IMR-90 (cell line): ENCODE measurements at regions not wholly inside any gene's neighbourhood (a gene's known extent, or its start where the extent isn't known, plus 50 kb on each side); places are given as distances from the start of the nearest gene placed in this dataset.

Experiments
- ATAC-seq: fragments of 200-7000 bp; cut with Tn5 transposase; 2 replicates; pipeline ENCODE4 v1.9.1; 2020; ENCODE audit warnings: low read depth, mild to moderate bottlenecking, moderate library complexity
- BruUV-seq: library from RNA; stranded (reverse); fragments of 400-500 nt; replicated peaks from 2 replicates; lab custom pipeline; 2021; lab: Mats Ljungman, UMichigan
- CTCF ChIA-PET: fragments of 300-600 bp; formaldehyde crosslinking; extraction: SDS; loops from one replicate; lab custom pipeline; 2021; ENCODE audit warnings: antibody characterized with exemption; lab: Yijun Ruan, JAX
- POLR2A ChIA-PET: fragments of 300-600 bp; sonication (Branson Sonifier 250); formaldehyde crosslinking; loops from one replicate; lab custom pipeline; 2022; ENCODE audit warnings: antibody characterized with exemption; ENCODE audit not compliant: unreplicated experiment; lab: Charles Lee
- DNase-seq: peaks from one replicate; pipeline ENCODE4 v3.0.0; 2013
- H2AFZ ChIP-seq: replicated peaks from 2 replicates; pipeline ENCODE3; 2013; ENCODE audit warnings: low read length, mild to moderate bottlenecking; ENCODE audit not compliant: poor library complexity
- H2AK5ac ChIP-seq: 2 replicates; pipeline ENCODE4 v1.6.1; 2013; ENCODE audit warnings: low read depth, low read length, inconsistent platforms
- H2AK9ac ChIP-seq: replicated peaks from 2 replicates; pipeline ENCODE3; 2013; ENCODE audit warnings: mild to moderate bottlenecking, low read depth, low read length, moderate library complexity; ENCODE audit not compliant: poor library complexity
- H2BK120ac ChIP-seq: 2 replicates; pipeline ENCODE4 v1.6.1; 2013; ENCODE audit warnings: low read depth, low read length, inconsistent platforms
- H2BK15ac ChIP-seq: 3 replicates; pipeline ENCODE4 v1.6.1; 2013; ENCODE audit warnings: low read depth, low read length, inconsistent platforms
- H2BK20ac ChIP-seq: 2 replicates; pipeline ENCODE4 v1.6.1; 2013; ENCODE audit warnings: low read depth, mild to moderate bottlenecking, inconsistent platforms, low read length, moderate library complexity
- H2BK5ac ChIP-seq: 2 replicates; pipeline ENCODE4 v1.6.1; 2013; ENCODE audit warnings: mild to moderate bottlenecking, low read depth, low read length, inconsistent platforms; ENCODE audit not compliant: poor library complexity, severe bottlenecking
- H3K14ac ChIP-seq: replicated peaks from 2 replicates; pipeline ENCODE4 v1.6.1; 2013; ENCODE audit warnings: low read depth, low read length, inconsistent platforms
- H3K18ac ChIP-seq: 2 replicates; pipeline ENCODE4 v1.6.1; 2013; ENCODE audit warnings: low read depth, low read length, control low read depth
- H3K23ac ChIP-seq: 2 replicates; pipeline ENCODE4 v1.6.1; 2013; ENCODE audit warnings: low read depth, low read length, inconsistent platforms
- H3K27ac ChIP-seq: 2 replicates; pipeline ENCODE4 v1.5.1; 2013; ENCODE audit warnings: mild to moderate bottlenecking, control low read depth, low read length; ENCODE audit not compliant: insufficient read depth
- H3K27me3 ChIP-seq: 2 replicates; pipeline ENCODE4 v1.6.1; 2013; ENCODE audit warnings: low read length; ENCODE audit not compliant: control insufficient read depth, insufficient read depth
- H3K36me3 ChIP-seq: 2 replicates; pipeline ENCODE4 v1.6.1; 2013; ENCODE audit warnings: low read length, mixed read lengths; ENCODE audit not compliant: control insufficient read depth, insufficient read depth
- H3K4ac ChIP-seq: 2 replicates; pipeline ENCODE4 v1.6.1; 2013; ENCODE audit warnings: low read depth, low read length, inconsistent platforms
- H3K4me1 ChIP-seq: 2 replicates; pipeline ENCODE4 v1.6.1; 2013; ENCODE audit warnings: low read length, mixed read lengths; ENCODE audit not compliant: control insufficient read depth, insufficient read depth
- H3K4me2 ChIP-seq: 2 replicates; pipeline ENCODE4 v1.6.1; 2013; ENCODE audit warnings: low read depth, mild to moderate bottlenecking, control low read depth, low read length, moderate library complexity
- H3K4me3 ChIP-seq: 2 replicates; pipeline ENCODE4 v1.5.1; 2013; ENCODE audit warnings: low read depth, mild to moderate bottlenecking, control low read depth, low read length, moderate library complexity; ENCODE audit not compliant: insufficient read depth
- H3K56ac ChIP-seq: 2 replicates; pipeline ENCODE4 v1.6.1; 2013; ENCODE audit warnings: low read length, inconsistent platforms; ENCODE audit not compliant: insufficient read depth; ENCODE audit errors: extremely low read depth
- H3K79me1 ChIP-seq, 2 experiments: 2 replicates each; pipeline ENCODE4 v1.6.1; 2013; ENCODE audit warnings: low read length in 2 of 2, inconsistent platforms in 1 of 2, low read depth in 1 of 2
- H3K9ac ChIP-seq: 2 replicates; pipeline ENCODE4 v1.6.1; 2013; ENCODE audit warnings: low read depth, low read length, control low read depth
- H3K9me1 ChIP-seq: 2 replicates; pipeline ENCODE4 v1.6.1; 2013; ENCODE audit warnings: low read length, inconsistent platforms; ENCODE audit not compliant: insufficient read depth
- H3K9me3 ChIP-seq: 2 replicates; pipeline ENCODE4 v1.6.1; 2013; ENCODE audit warnings: low read length; ENCODE audit not compliant: control insufficient read depth, insufficient read depth
- H4K20me1 ChIP-seq: 2 replicates; pipeline ENCODE4 v1.6.1; 2013; ENCODE audit warnings: low read length, inconsistent platforms; ENCODE audit not compliant: insufficient read depth
- H4K5ac ChIP-seq: 2 replicates; pipeline ENCODE4 v1.6.1; 2013; ENCODE audit warnings: mild to moderate bottlenecking, low read depth, low read length, control low read depth
- H4K8ac ChIP-seq, 2 experiments: 2 replicates each; pipeline ENCODE4 v1.6.1; 2013; ENCODE audit warnings: low read depth in 2 of 2, low read length in 2 of 2, control low read depth in 1 of 2, inconsistent platforms in 1 of 2
- H4K91ac ChIP-seq: 2 replicates; pipeline ENCODE4 v1.6.1; 2013; ENCODE audit warnings: low read depth, low read length, inconsistent platforms; ENCODE audit not compliant: insufficient read depth
- CEBPB ChIP-seq: IDR thresholded peaks from 2 replicates; pipeline ENCODE4 v1.6.1; 2012; ENCODE audit warnings: low read depth, low read length, improper control_type of control experiment
- CHD1 ChIP-seq: IDR thresholded peaks from 2 replicates; pipeline ENCODE4 v1.6.1; 2012; ENCODE audit warnings: low read depth, low read length, improper control_type of control experiment
- CTCF ChIP-seq: conservative IDR thresholded peaks from 2 replicates; pipeline ENCODE4 v1.5.1; 2012; ENCODE audit warnings: mild to moderate bottlenecking, low read depth, low read length, improper control_type of control experiment
- FOS ChIP-seq: fragments of 150-350 bp; IDR thresholded peaks from 2 replicates; pipeline ENCODE4 v1.6.1; 2016; ENCODE audit warnings: low read depth, low read length
- MAFK ChIP-seq: IDR thresholded peaks from 2 replicates; pipeline ENCODE4 v1.6.1; 2012; ENCODE audit warnings: low read depth, low read length, improper control_type of control experiment
- NFE2L2 ChIP-seq: fragments of 150-350 bp; IDR thresholded peaks from 2 replicates; pipeline ENCODE4 v1.6.1; 2016; ENCODE audit warnings: low read depth, mild to moderate bottlenecking, low read length
- RCOR1 ChIP-seq: IDR thresholded peaks from 2 replicates; pipeline ENCODE4 v1.6.1; 2012; ENCODE audit warnings: mild to moderate bottlenecking, low read length, improper control_type of control experiment; ENCODE audit not compliant: insufficient replicate concordance
- RFX5 ChIP-seq: IDR thresholded peaks from 2 replicates; pipeline ENCODE4 v1.8.0; 2012; ENCODE audit warnings: low read depth, mild to moderate bottlenecking, low read length, moderate library complexity
- USF2 ChIP-seq: fragments of 150-350 bp; IDR thresholded peaks from 2 replicates; pipeline ENCODE4 v1.6.1; 2017; ENCODE audit warnings: mild to moderate bottlenecking, antibody characterized with exemption, low read length, low read depth
- dilution Hi-C: fragments of 300-500 bp; cut with HindIII; formaldehyde crosslinking; loops from one replicate; pipeline ENCODE4 v1.14.3; 2018; ENCODE audit warnings: low sequenced_read_pairs; ENCODE audit not compliant: unreplicated experiment
- in situ Hi-C: fragments of 300-500 bp; cut with MboI; formaldehyde crosslinking; loops from 3 replicates; pipeline ENCODE4 v1.14.3; 2019; ENCODE audit warnings: low sequenced_read_pairs, inconsistent platforms, mixed read lengths
- intact Hi-C: fragments of 100-400 bp; cut with micrococcal nuclease; formaldehyde crosslinking; loops from 2 replicates; pipeline ENCODE4 v1.10.0; 2022
- TF ChIP-seq, protein P1 (sequence below): fragments of 150-350 bp; IDR thresholded peaks from 2 replicates; pipeline ENCODE4 v1.6.1; 2016; ENCODE audit warnings: low read depth, mild to moderate bottlenecking, low read length, moderate library complexity, borderline replicate concordance

GRCh38 chr9:82108941-82109340 lies 120.4 kb downstream of the SPATA31D1 start:
- H2BK5ac ChIP-seq: no peak overlapping the region
- H2BK20ac ChIP-seq: no peak overlapping the region
- intact Hi-C loops (no loop called here), dilution Hi-C loops (no loop called here), in situ Hi-C loops (no loop called here)
- no peaks in the 10 kb centered on the region for H3K36me3 ChIP-seq
- H3K4me3 ChIP-seq: no peak overlapping the region
- no peak overlapping the region for H3K56ac ChIP-seq
- no peak overlapping the region for H3K9ac ChIP-seq
- H3K27ac ChIP-seq: no peak overlapping the region
- no peak overlapping the region for H3K18ac ChIP-seq
- no peak overlapping the region for H3K14ac ChIP-seq
- H4K8ac ChIP-seq: no peak overlapping the region
- no peak overlapping the region for H4K91ac ChIP-seq
- no peak for TF ChIP-seq FOS
- no peak for TF ChIP-seq MAFK
- no peak for TF ChIP-seq CTCF
- no peak for TF ChIP-seq CHD1
- no peak for TF ChIP-seq RFX5
- TF ChIP-seq CEBPB: no peak
- TF ChIP-seq NFE2L2: no peak
- TF ChIP-seq RCOR1: no peak
- no peak for TF ChIP-seq USF2
- TF ChIP-seq, protein P1, sequence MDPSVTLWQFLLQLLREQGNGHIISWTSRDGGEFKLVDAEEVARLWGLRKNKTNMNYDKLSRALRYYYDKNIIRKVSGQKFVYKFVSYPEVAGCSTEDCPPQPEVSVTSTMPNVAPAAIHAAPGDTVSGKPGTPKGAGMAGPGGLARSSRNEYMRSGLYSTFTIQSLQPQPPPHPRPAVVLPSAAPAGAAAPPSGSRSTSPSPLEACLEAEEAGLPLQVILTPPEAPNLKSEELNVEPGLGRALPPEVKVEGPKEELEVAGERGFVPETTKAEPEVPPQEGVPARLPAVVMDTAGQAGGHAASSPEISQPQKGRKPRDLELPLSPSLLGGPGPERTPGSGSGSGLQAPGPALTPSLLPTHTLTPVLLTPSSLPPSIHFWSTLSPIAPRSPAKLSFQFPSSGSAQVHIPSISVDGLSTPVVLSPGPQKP: no peak
- H3K9me3 ChIP-seq: no peaks in the 10 kb centered on the region
- H3K4me2 ChIP-seq: no peak overlapping the region
- BruUV-seq: no TSS peak
- H3K27me3 ChIP-seq: no peaks in the 10 kb centered on the region
- H2BK120ac ChIP-seq: no peak overlapping the region
- no peak overlapping the region for H2BK15ac ChIP-seq
- no peak overlapping the region for H2AFZ ChIP-seq
- H2AK5ac ChIP-seq: no peak overlapping the region
- H3K23ac ChIP-seq: no peak overlapping the region
- H2AK9ac ChIP-seq: no peak overlapping the region
- ChIA-PET POLR2A (no interaction called here), CTCF (no interaction called here)
- no peaks in the 10 kb centered on the region for H3K9me1 ChIP-seq
- DNase-seq: peak; percentile 7
- no peak overlapping the region for H3K4ac ChIP-seq
- no peak; the same call in 1 of the 2 replicates for ATAC-seq
- no peak overlapping the region for H4K5ac ChIP-seq
- no peaks in the 10 kb centered on the region for H3K79me1 ChIP-seq
- peaks cover 2% of the 10 kb centered on the region; the same call in 1 of the 2 replicates for H3K4me1 ChIP-seq
- no peaks in the 10 kb centered on the region for H4K20me1 ChIP-seq
